ENCODE measurements at regions not wholly inside any gene's neighbourhood (a gene's known extent, or its start where the extent isn't known, plus 50 kb on each side); places are given as distances from the start of the nearest gene placed in this dataset.

DNA sequence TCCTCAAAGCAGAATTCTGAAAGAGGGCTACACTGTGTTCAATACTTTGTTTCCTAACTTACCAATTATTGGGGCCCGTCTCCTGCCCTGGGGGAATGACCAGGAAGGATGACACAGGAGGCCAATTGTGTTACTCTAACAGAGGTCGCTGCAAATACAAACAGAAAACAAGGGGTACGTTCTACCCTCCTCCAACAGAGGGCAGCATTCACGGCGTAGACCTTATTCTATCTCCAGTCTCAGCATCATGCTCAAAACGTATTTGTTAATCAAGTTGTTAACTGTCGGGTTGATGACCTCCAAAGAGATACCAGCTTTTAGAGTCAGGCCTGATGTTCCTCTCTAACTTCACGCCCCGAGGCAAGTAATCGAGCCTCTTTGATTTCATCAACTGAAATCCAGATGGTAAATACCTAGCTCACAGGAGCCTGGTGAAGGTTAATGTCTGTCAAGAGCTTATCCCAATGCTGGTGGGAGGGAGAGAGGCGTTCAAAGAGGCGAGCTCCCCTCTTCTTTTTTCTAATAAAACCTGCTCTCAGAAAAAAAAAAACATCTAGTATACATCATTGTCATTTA, 181.0 kb upstream of the KCNIP4 start:
- CTCF ChIA-PET, result interaction anchor here (0.5 to 0.6 kb wide), 2 partner anchors 300 to 372 kb away, joined by 4 read pairs; no protein-coding TSS in a partner anchor
- H4K20me1 ChIP-seq (ENCODE audit: insufficient read depth), result no peaks in the 10 kb centered on the region
- H3K27ac ChIP-seq, result no peak overlapping the region
- no peak overlapping the region for H3K4me2 ChIP-seq
- TF ChIP-seq, protein P1, sequence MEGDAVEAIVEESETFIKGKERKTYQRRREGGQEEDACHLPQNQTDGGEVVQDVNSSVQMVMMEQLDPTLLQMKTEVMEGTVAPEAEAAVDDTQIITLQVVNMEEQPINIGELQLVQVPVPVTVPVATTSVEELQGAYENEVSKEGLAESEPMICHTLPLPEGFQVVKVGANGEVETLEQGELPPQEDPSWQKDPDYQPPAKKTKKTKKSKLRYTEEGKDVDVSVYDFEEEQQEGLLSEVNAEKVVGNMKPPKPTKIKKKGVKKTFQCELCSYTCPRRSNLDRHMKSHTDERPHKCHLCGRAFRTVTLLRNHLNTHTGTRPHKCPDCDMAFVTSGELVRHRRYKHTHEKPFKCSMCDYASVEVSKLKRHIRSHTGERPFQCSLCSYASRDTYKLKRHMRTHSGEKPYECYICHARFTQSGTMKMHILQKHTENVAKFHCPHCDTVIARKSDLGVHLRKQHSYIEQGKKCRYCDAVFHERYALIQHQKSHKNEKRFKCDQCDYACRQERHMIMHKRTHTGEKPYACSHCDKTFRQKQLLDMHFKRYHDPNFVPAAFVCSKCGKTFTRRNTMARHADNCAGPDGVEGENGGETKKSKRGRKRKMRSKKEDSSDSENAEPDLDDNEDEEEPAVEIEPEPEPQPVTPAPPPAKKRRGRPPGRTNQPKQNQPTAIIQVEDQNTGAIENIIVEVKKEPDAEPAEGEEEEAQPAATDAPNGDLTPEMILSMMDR (conservative IDR thresholded peaks at IDR 0.05), result peak; percentile 64
- no peak for TF ChIP-seq EZH2 (IDR thresholded peaks at IDR 0.05; ENCODE audit: low read depth)
- no peaks in the 10 kb centered on the region for H3K4me1 ChIP-seq (replicated peaks; ENCODE audit: insufficient read depth)
- H3K27me3 ChIP-seq (ENCODE audit: insufficient read depth, low read depth), result no peaks in the 10 kb centered on the region
- no peaks in the 10 kb centered on the region for H3K9me2 ChIP-seq (ENCODE audit: insufficient read depth)
- no peaks in the 10 kb centered on the region for H3K9me3 ChIP-seq (ENCODE audit: insufficient read depth, low read depth)
- H3F3A ChIP-seq (ENCODE audit: insufficient read depth, low read depth), result no peaks in the 10 kb centered on the region
- H2AFZ ChIP-seq, result no peak overlapping the region
- no TSS peak for BruUV-seq (replicated peaks)
- peak in 1 of 2 experiments; percentile 15 for DNase-seq
- intact Hi-C loops (cut with micrococcal nuclease; ENCODE audit: unreplicated experiment), result loop anchor here (5.0 to 10.0 kb wide), 3 partner anchors 225 to 337 kb away; no protein-coding TSS in a partner anchor
- H3K36me3 ChIP-seq (ENCODE audit: low read depth), result no peaks in the 10 kb centered on the region
- no peaks in the 10 kb centered on the region for H3K79me2 ChIP-seq (ENCODE audit: low read depth)
- no peak overlapping the region for H3K4me3 ChIP-seq
- POLR2A ChIA-PET (ENCODE audit: unreplicated experiment), result no interaction called here

DNA sequence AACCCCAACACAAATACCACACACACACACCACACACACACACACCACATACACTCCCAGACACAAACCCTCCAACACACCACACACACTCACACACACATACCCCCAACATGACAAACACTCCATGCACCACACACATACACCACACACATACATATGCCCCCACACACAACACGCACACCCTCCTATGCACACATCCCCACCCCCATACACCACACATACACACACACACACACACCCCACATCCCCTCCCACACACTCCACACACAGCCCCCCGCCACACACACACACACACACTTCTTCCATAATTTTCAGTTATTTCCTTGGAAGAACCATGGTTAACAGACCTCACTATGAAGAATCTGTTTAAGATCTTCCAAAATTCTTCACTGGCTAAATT, 173.5 kb upstream of the KCNIP4 start:
- no peaks in the 10 kb centered on the region for H3K4me1 ChIP-seq (replicated peaks; ENCODE audit: insufficient read depth)
- intact Hi-C loops (cut with micrococcal nuclease; ENCODE audit: unreplicated experiment), result loop anchor here (10.0 kb wide), 1 partner anchor 233 kb away; no protein-coding TSS in a partner anchor
- TF ChIP-seq, protein P1 (conservative IDR thresholded peaks at IDR 0.05), result no peak
- TF ChIP-seq EZH2 (IDR thresholded peaks at IDR 0.05; ENCODE audit: low read depth), result no peak
- no peaks in the 10 kb centered on the region for H3K79me2 ChIP-seq (ENCODE audit: low read depth)
- H3K27me3 ChIP-seq (ENCODE audit: insufficient read depth, low read depth), result no peaks in the 10 kb centered on the region
- H3K4me2 ChIP-seq, result no peak overlapping the region
- BruUV-seq (replicated peaks), result no TSS peak
- no peaks in the 10 kb centered on the region for H3K9me3 ChIP-seq (ENCODE audit: insufficient read depth, low read depth)
- ChIA-PET CTCF (no interaction called here), POLR2A (ENCODE audit: unreplicated experiment) (no interaction called here)
- H3K4me3 ChIP-seq, result no peak overlapping the region
- no peak for DNase-seq
- H2AFZ ChIP-seq, result no peak overlapping the region
- H3K36me3 ChIP-seq (ENCODE audit: low read depth), result no peaks in the 10 kb centered on the region
- no peaks in the 10 kb centered on the region for H3K9me2 ChIP-seq (ENCODE audit: insufficient read depth)
- H3F3A ChIP-seq (ENCODE audit: insufficient read depth, low read depth), result no peaks in the 10 kb centered on the region
- no peak overlapping the region for H3K27ac ChIP-seq
- no peaks in the 10 kb centered on the region for H4K20me1 ChIP-seq (ENCODE audit: insufficient read depth)

DNA sequence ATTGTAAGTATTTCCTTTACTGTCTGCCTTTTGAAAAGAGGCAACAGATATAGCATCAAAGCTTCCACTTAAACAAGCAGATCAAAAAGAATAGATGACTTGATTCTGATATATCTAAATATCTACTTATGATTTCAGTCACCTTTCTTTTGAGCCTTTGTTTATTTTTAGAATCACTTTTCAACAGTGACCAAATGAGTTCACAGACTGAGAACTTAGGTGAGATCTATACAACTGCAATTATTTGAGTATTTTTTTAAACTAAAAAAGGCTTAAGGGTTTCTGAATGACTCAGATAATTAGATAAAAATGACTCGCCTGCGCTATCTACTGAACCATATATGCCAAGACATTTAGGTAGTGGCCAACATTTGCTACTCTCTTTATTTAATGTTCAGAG, 166.7 kb upstream of the KCNIP4 start:
- no TSS peak for BruUV-seq (replicated peaks)
- Histone ChIP-seq H3K9me3 (ENCODE audit: insufficient read depth, low read depth) (no peaks in the 10 kb centered on the region), H2AFZ (no peak overlapping the region), H3K79me2 (ENCODE audit: low read depth) (no peaks in the 10 kb centered on the region), H3K36me3 (ENCODE audit: low read depth) (no peaks in the 10 kb centered on the region), H3F3A (ENCODE audit: insufficient read depth, low read depth) (no peaks in the 10 kb centered on the region), H3K27ac (no peak overlapping the region), H3K4me1 (replicated peaks; ENCODE audit: insufficient read depth) (no peaks in the 10 kb centered on the region), H3K4me3 (no peak overlapping the region), H4K20me1 (ENCODE audit: insufficient read depth) (no peaks in the 10 kb centered on the region), H3K27me3 (ENCODE audit: insufficient read depth, low read depth) (no peaks in the 10 kb centered on the region), H3K4me2 (no peak overlapping the region), H3K9me2 (ENCODE audit: insufficient read depth) (no peaks in the 10 kb centered on the region)
- ChIA-PET POLR2A (ENCODE audit: unreplicated experiment) (no interaction called here), CTCF (no interaction called here)
- no peak for DNase-seq
- no peak for TF ChIP-seq EZH2 (IDR thresholded peaks at IDR 0.05; ENCODE audit: low read depth)
- TF ChIP-seq, protein P1 (conservative IDR thresholded peaks at IDR 0.05), result no peak
- intact Hi-C loops (cut with micrococcal nuclease; ENCODE audit: unreplicated experiment), result no loop called here

Measured in PC-9 (cell line).